PC-9 (cell line): ENCODE measurements at regions not wholly inside any gene's neighbourhood (a gene's known extent, or its start where the extent isn't known, plus 50 kb on each side); places are given as distances from the start of the nearest gene placed in this dataset.

Experiments
- CTCF ChIP-seq: fragments of 200-600 bp; sonication (generic); conservative IDR thresholded peaks from 2 replicates; pipeline ENCODE4 v1.6.1; 2017; ENCODE audit warnings: mixed run types, antibody characterized with exemption, mild to moderate bottlenecking, moderate library complexity
- EZH2 ChIP-seq: fragments of 200-600 bp; sonication (generic); IDR thresholded peaks from 2 replicates; pipeline ENCODE4 v1.8.0; 2017; ENCODE audit warnings: antibody characterized with exemption, low read depth

- TF ChIP-seq CTCF (no peak), EZH2 (no peak)
Observed at GRCh38 chr6:71411882-71412281, 123.3 kb downstream of the OGFRL1 start.
